HG03378 (cell line): ENCODE measurements at regions not wholly inside any gene's neighbourhood (a gene's known extent, or its start where the extent isn't known, plus 50 kb on each side); places are given as distances from the start of the nearest gene placed in this dataset.

Source experiments
- ATAC-seq: cut with Tn5 transposase; IDR thresholded peaks from one replicate; pipeline ENCODE4 v1.9.1; 2021; ENCODE audit warnings: mild to moderate bottlenecking, moderate library complexity; ENCODE audit not compliant: unreplicated experiment

GRCh38 chr1:58011978-58012377 lies 534.5 kb downstream of the OMA1 start:
- ATAC-seq: no peak

- ATAC-seq: no peak
Observed at GRCh38 chr1:58006421-58007046, 540.0 kb downstream of the OMA1 start.

GRCh38 chr1:58005212-58005611 lies 541.3 kb downstream of the OMA1 start:
- ATAC-seq: no peak

GRCh38 chr1:58003988-58004387 lies 542.5 kb downstream of the OMA1 start:
- no peak for ATAC-seq

- no peak for ATAC-seq
Observed at GRCh38 chr1:58003059-58003458, 543.5 kb downstream of the OMA1 start.

- ATAC-seq: no peak
Observed at GRCh38 chr1:58000821-58001220, 545.7 kb downstream of the OMA1 start.

GRCh38 chr1:58000116-58000515 lies 546.4 kb downstream of the OMA1 start:
- no peak for ATAC-seq

- ATAC-seq: no peak
Observed at GRCh38 chr1:57996400-57996799, 550.1 kb downstream of the OMA1 start.

- ATAC-seq: no peak
Observed at GRCh38 chr1:57991289-57991688, 555.2 kb downstream of the OMA1 start.

- no peak for ATAC-seq
Observed at GRCh38 chr1:57989877-57990276, 556.6 kb downstream of the OMA1 start.

- no peak for ATAC-seq
Observed at GRCh38 chr1:57987523-57987922, 559.0 kb downstream of the OMA1 start.

GRCh38 chr1:57986432-57986831 lies 560.1 kb downstream of the OMA1 start:
- peak; percentile 75 for ATAC-seq

GRCh38 chr1:57984277-57984676 lies 560.4 kb upstream of the DAB1 start:
- no peak for ATAC-seq

- no peak for ATAC-seq
Observed at GRCh38 chr1:57983441-57983840, 559.6 kb upstream of the DAB1 start.

GRCh38 chr1:57982852-57983251 lies 559.0 kb upstream of the DAB1 start:
- no peak for ATAC-seq

- no peak for ATAC-seq
Observed at GRCh38 chr1:57976216-57976615, 552.4 kb upstream of the DAB1 start.

GRCh38 chr1:57968321-57968720 lies 544.5 kb upstream of the DAB1 start:
- ATAC-seq: no peak

- ATAC-seq: no peak
Observed at GRCh38 chr1:57966751-57967406, 543.0 kb upstream of the DAB1 start.

GRCh38 chr1:57966340-57966739 lies 542.5 kb upstream of the DAB1 start:
- no peak for ATAC-seq

- ATAC-seq: no peak
Observed at GRCh38 chr1:57963581-57963980, 539.7 kb upstream of the DAB1 start.

- no peak for ATAC-seq
Observed at GRCh38 chr1:57959531-57960241, 535.8 kb upstream of the DAB1 start.

- no peak for ATAC-seq
Observed at GRCh38 chr1:57957576-57957975, 533.7 kb upstream of the DAB1 start.
